HG02759 (cell line): ENCODE measurements at regions not wholly inside any gene's neighbourhood (a gene's known extent, or its start where the extent isn't known, plus 50 kb on each side); places are given as distances from the start of the nearest gene placed in this dataset.
"Not testable (repeated sequence)": the region's sequence is repeated elsewhere in the genome, so short reads cannot be mapped to it uniquely, and the experiment has no call there.

Experiments
- ATAC-seq: cut with Tn5 transposase; IDR thresholded peaks from one replicate; pipeline ENCODE4 v1.9.1; 2021; ENCODE audit warnings: mild to moderate bottlenecking, moderate library complexity; ENCODE audit not compliant: unreplicated experiment

DNA sequence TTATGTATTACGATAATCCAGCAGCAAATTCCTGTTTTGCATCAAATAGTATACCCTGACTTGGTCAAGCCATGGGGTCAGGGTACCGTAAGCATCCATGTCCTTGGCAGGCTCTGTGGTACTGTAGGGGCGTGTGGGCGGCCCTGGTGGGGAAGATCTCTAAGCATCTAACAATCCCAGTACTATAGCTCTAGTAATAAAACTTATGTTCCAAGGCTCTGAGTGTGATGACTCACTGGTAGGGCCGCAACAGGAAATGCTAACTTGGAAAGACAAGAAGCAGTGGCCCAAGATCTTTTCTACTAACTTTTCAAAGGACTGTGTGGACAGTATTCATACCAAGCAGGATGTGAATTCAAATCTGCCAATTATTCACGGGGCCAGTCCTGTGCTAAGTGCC lies 63.8 kb downstream of the CLEC18A start:
- not testable (repeated sequence) for ATAC-seq

DNA sequence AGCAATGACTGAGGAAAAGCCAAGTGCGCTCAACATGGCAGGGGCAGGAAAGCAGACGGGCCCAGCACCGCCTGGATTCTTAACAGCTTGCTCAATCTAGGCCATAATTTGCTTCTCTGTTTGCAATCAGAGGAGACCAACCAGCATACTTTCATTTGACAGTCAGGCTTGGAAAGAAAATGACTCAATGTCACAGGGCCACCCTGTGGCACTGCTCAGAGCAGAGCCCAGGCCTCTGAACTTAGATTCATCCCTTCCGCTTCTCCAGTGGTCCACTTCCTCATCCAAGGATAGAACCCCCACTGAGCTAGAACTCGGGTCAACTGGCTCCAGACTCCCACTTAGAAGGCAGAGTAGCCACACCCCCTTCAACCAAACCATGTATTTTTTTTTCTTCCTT lies 65.6 kb downstream of the CLEC18A start:
- ATAC-seq, result not testable (repeated sequence)

DNA sequence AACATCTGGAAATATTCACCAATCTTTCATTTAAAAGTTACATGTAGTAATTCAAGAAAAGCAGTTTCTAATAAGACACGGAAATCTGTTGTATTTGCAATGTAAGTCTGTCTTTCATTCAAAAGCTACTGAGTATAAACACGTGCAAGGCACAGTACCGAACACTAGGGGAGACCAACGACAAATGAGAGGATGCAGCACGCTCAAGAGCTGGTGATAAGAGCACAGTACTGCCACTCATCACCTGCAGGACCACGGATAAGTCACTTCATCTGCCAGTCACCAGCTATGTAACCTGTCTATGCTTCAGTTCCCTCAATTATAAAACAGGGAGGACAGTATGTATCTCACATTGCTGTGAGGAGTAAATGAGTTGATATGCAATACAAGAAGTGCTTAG lies 67.1 kb downstream of the CLEC18A start:
- peak; percentile 60 for ATAC-seq

DNA sequence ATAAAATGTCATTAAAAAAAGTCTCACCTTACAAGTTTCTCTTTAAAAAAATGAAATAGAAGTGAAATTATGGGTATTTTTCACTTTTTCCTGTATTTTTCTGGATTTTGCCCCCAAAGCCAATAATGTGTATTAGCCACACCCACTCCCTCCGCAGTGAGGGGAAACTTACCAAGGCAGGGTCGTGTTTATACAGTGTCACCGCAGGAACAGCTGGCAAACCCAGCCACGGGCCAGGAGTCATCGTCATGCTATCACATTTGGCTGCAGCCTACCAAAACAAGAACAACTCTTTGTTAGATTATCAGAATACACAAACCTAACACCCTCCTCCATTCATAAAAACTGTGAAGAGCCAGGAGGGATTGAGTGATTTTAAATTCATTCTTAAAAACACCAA lies 72.1 kb downstream of the CLEC18A start:
- not testable (repeated sequence) for ATAC-seq

DNA sequence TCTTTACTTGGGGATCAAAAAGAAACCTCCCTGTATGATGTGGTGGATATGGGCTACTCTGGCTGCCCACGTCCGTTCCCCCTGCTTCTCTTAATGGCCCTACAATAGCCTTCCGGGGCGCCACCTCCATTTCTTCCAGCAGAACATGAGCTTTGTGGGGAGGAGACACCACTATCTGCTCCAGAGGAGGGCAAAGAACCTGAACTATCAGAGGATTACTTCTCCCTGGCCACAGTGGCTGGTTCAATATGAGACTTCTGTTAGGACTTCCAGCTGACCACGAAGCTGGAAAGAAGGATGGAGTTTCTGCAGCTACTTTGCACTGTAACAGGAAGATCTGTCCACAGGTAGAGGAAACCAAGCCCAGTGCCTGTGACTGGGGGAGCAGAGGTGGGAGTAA lies 72.8 kb downstream of the CLEC18A start:
- ATAC-seq, result not testable (repeated sequence)

DNA sequence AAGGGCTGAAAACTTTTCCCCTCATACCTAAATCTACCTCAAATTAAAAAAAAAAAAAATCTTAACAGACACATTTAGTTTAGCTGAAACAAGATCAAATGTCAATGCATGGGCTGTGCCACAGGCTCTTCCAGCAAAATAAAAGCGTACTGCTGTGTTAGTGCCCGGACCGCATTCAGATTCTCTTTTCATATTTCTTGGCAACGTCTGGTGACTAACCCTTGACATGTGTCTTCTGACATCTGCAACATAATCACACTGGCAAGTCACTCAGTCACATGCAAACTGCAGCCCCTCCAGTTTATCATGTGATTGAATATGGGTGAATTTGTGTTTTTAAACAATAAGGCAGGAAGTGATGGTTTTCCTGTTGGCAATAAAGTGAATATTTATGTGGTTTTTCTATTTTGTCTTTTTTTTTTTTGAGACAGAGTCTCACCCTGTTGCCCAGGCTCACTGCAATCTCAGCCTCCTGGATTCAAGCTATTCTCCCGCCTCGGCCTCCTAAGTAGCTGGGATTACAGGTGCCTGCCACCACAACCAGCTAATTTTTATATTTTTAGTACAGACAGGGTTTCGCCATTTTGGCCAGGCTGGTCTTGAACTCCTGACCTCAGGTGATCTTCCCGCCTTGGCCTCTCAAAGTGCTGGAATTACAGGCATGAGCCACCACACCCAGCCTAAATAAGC lies 75.2 kb downstream of the CLEC18A start:
- ATAC-seq, result not testable (repeated sequence)

DNA sequence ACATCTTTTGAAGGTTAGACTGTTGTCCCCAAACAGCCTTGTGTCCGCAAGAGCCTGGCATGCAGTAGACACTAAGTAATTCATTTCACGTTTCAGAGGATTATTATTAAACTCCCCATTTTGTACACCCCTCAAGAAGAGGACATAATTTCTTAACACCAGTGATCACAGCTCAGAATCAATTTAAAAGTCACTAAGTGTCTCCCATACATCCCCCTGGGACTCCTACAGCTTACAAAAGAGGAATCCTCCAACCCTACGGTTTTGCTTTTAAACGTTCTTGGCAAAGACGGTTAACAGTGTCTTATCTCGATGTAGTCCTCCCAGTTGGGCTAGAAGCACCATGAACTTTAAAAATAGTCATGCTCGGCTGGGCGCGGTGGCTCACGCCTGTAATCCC lies 81.2 kb upstream of the PDPR start:
- not testable (repeated sequence) for ATAC-seq

DNA sequence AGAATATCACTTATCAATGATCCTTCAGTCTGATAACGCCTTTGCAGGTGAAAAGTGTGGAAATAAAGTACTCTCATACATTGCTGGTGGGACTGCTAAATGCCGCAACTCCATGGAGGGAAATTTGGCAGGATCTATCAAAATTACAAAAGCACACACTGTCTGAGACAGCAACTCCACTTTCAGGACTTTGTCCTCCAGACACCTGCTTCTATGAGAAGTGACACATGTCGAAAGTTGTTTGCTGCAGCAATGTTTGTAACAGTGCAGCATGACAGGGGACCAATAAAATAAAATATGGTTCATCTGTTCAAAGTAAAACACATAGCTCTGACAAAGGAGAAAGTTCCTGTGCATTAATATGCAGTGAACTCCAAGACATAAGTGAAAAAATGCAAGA lies 76.2 kb upstream of the PDPR start:
- ATAC-seq, result not testable (repeated sequence)

DNA sequence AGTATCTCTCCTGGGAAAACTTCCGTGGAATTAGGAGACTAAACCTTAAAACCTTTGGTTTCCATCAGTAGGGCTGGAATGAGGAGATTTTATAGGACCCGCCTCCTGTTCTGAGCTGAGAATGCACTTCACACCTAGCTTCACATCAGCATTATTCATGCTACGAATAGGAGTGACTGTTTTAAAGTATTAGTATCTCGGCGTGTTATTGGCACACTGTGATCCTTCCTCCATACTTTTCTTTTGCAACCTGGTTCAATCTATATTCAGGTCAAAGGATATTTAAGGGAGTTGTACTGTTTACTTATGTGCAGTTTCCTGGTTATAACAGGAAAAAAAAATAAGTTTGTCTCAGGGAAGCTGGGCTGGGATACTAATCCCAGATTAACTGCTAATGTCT lies 73.6 kb upstream of the PDPR start:
- not testable (repeated sequence) for ATAC-seq

DNA sequence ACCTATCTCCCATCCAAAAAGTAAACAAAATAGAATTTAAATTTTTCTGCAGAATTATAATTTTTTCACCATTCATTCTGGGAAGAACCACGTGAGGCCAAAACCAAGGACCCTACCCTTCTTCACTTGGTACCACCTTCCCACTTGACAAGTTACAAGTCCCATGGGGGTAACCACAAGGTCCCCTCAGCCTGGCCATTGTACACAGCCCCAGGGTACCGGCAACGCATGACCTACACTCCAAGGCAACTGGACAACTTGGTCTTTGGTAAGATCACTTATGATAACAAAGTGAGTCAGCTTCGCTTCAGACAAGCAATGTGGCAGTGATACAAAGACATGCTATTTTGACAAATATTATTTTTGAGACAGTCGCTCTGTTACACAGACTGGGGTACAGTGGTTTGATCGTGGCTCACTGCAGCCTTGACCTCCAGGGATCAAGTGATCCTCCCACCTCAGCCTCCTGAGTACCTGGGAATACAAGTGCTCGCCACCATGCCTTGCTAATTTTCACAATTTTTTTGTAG lies 70.5 kb upstream of the PDPR start:
- not testable (repeated sequence) for ATAC-seq

DNA sequence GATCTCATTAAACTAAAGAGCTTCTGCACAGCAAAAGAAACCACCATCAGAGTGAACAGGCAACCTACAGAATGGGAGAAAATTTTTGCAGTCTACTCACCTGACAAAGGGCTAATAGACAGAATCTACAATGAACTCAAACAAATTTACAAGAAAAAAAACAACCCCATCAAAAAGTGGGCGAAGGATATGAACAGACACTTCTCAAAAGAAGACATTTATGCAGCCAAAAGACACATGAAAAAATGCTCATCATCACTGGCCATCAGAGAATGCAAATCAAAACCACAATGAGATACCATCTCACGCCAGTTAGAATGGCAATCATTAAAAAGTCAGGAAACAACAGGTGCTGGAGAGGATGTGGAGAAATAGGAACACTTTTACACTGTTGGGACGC lies 67.6 kb upstream of the PDPR start:
- not testable (repeated sequence) for ATAC-seq

DNA sequence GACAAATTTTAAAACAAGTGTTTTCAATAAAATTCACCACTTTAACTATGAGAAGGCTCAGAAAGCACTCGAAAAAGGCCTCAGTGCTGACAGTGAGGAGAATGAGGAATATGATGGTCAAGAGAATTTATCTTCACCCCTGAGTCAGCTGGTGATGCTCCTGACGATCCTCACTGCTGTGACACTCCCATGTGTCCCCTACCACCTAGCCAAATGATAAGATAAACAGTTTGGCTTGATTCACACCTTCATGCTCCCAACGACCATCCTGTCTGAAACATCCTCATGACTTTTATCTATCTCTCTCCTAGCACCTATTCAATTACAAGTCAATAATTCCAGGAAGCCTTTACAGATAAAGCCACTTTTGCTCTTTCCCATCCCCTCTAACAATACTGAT lies 66.0 kb upstream of the PDPR start:
- ATAC-seq, result not testable (repeated sequence)

DNA sequence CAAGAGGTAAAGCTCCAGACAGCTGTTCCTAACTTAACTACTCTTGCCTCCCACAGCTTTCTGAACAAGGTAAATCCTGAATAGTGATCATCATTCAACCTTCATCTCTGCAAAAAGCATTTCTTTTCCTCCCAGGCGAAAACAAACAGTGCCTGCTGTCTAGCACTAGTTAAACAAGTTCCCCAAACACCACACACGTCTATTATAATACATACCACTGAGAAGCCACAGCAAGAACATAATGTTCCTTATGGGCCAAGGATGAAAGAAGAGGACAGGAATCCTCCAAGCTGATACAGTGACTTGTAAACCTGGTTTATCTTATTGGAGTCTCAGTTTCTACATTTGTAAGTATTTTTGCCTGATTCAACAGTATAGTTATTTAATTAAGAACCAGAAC lies 56.1 kb upstream of the PDPR start:
- ATAC-seq, result not testable (repeated sequence)

DNA sequence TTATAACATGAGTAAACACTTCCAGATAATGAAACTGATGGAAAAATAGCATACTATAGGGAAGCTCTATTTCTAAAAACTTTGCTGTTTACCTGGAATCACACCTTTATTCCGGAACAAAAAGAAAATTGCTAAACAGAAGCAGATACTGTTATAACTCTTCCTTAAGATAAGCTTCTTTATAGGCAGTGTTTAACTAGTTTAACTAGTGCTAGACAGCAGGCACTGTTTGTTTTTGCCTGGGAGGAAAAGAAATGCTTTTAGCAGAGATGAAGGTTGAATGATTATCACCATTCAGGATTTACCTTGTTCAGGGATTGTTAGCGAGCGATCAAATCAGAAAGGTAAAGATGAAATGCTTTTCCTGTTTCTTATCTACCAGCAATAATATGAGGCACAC lies 54.7 kb upstream of the PDPR start:
- not testable (repeated sequence) for ATAC-seq

DNA sequence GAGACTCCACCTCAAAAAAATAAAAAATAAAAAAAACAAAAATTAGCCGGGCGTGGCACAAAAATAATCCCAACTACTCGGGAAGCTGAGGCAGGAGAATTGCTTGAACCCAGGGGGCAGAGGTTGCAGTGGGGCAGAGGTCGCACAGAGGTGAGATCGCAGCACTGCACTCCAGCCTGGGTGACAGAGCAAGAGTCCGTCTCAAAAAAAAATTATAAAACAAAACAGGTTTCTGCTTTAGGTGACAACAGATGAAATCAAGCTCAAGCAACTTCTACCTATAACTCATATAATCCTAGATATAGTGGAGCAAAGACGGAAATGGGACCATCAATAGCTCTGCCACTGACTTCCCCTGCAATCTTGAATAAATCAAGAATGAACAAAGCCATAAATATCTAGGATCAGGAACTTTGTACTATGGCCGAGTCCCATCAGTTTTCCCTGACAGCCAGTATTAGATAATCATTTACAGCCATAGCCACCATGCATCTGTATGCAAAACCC lies 53.6 kb upstream of the PDPR start:
- ATAC-seq, result not testable (repeated sequence)

DNA sequence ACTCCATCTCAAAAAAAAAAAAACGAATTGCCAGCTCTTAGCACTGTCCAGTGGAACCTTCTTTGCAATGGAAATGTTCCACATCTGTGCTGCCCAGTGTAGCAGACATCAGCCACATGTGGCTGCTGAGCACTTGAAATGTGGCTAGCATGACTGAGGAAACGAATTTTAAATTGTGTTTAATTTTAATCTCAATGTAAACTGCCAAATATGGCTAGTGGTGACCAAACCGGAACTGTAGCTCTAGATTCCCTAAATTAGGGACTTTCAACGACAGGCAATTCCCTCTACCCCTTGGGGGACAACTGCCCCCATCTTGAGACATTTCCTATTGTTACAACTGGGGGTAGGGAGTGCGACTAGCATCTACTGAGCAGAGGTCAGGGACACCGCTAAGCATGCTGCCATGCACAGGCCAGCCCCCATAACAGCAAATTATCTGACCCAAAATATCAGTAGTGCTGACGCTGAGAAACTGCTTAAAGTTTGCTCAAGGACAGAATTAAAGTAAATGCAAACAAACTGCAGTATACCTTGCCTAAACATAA lies 52.4 kb upstream of the PDPR start:
- not testable (repeated sequence) for ATAC-seq

DNA sequence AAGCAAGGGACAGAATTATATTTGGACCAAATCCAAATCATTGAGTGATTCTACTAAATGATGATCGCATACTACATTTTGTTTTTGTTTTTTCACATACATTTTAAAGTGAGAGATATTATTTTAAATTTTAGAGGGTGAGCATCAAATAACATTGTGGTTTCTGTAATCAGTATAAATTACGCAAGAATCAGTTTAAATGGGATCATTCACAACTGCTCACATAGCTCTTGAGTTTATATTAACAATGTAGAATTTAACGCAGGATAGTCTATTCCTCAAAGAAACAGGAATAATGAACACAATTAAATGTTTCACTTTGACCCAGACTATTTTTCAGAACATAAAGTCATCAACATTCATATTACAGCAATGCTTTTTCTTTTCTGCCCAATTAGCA lies 51.2 kb upstream of the PDPR start:
- not testable (repeated sequence) for ATAC-seq
